OCI-LY7 (cell line): ENCODE measurements at regions not wholly inside any gene's neighbourhood (a gene's known extent, or its start where the extent isn't known, plus 50 kb on each side); places are given as distances from the start of the nearest gene placed in this dataset.

Source experiments
- BruUV-seq: library from RNA; stranded (reverse); fragments of 400-500 nt; replicated peaks from 2 replicates; lab custom pipeline; 2021; lab: Mats Ljungman, UMichigan
- CTCF ChIA-PET: fragments of 300-600 bp; sonication (Branson Sonifier 250); formaldehyde crosslinking; loops from one replicate; lab custom pipeline; 2022; ENCODE audit warnings: antibody characterized with exemption; ENCODE audit not compliant: unreplicated experiment; lab: Charles Lee
- POLR2A ChIA-PET: fragments of 300-600 bp; sonication (Branson Sonifier 250); formaldehyde crosslinking; loops from one replicate; lab custom pipeline; 2022; ENCODE audit warnings: antibody characterized with exemption; lab: Charles Lee
- DNase-seq: peaks from one replicate; pipeline ENCODE4 v3.0.0-alpha.2; 2015; ENCODE audit warnings: low spot score
- H2AFZ ChIP-seq: fragments of 200-600 bp; sonication (generic), shearing (Covaris generic); 2 replicates; pipeline ENCODE4 v1.6.1; 2014; ENCODE audit warnings: mild to moderate bottlenecking, antibody characterized with exemption, low read length, moderate library complexity
- H3K27ac ChIP-seq: fragments of 200-600 bp; sonication (generic); 2 replicates; pipeline ENCODE4 v1.5.1; 2014; ENCODE audit warnings: mixed run types, low read depth, mild to moderate bottlenecking, moderate library complexity, low read length, inconsistent platforms; ENCODE audit not compliant: poor library complexity, severe bottlenecking
- H3K36me3 ChIP-seq: fragments of 200-600 bp; sonication (generic); 2 replicates; pipeline ENCODE4 v1.6.1; 2014; ENCODE audit warnings: mild to moderate bottlenecking, antibody characterized with exemption, low read length, moderate library complexity, mixed read lengths; ENCODE audit not compliant: insufficient read depth
- H3K4me1 ChIP-seq: fragments of 200-600 bp; sonication (generic); 2 replicates; pipeline ENCODE4 v1.5.1; 2014; ENCODE audit warnings: mild to moderate bottlenecking, low read length; ENCODE audit not compliant: insufficient read depth, poor library complexity, severe bottlenecking
- H3K4me2 ChIP-seq: fragments of 200-600 bp; sonication (generic); 2 replicates; pipeline ENCODE4 v1.6.1; 2014; ENCODE audit warnings: mild to moderate bottlenecking, low read length
- H3K4me3 ChIP-seq: fragments of 200-600 bp; sonication (generic); 2 replicates; pipeline ENCODE4 v1.5.1; 2014; ENCODE audit warnings: mild to moderate bottlenecking, low read depth, low read length; ENCODE audit not compliant: poor library complexity, severe bottlenecking
- H3K79me2 ChIP-seq: fragments of 200-600 bp; sonication (generic); 2 replicates; pipeline ENCODE4 v1.6.1; 2016; ENCODE audit warnings: low read depth, mild to moderate bottlenecking, low read length, moderate library complexity, mixed read lengths; ENCODE audit not compliant: insufficient read depth
- H3K9me2 ChIP-seq: fragments of 200-600 bp; sonication (generic); 2 replicates; pipeline ENCODE4 v1.6.1; 2016; ENCODE audit warnings: mild to moderate bottlenecking, low read length, mixed read lengths; ENCODE audit not compliant: insufficient read depth
- H3K9me3 ChIP-seq: fragments of 200-600 bp; sonication (generic); 2 replicates; pipeline ENCODE4 v1.6.1; 2014; ENCODE audit warnings: mild to moderate bottlenecking, mixed run types, low read length, mixed read lengths
- H4K20me1 ChIP-seq: fragments of 200-600 bp; sonication (generic); 2 replicates; pipeline ENCODE4 v1.6.1; 2014; ENCODE audit warnings: mild to moderate bottlenecking, antibody characterized with exemption, low read length, moderate library complexity, mixed read lengths; ENCODE audit not compliant: insufficient read depth
- EZH2phosphoT487 ChIP-seq: fragments of 200-600 bp; sonication (generic); IDR thresholded peaks from 2 replicates; pipeline ENCODE4 v1.6.1; 2018; ENCODE audit warnings: low read depth, borderline replicate concordance, mild to moderate bottlenecking, mixed run types, antibody characterized with exemption, low read length, moderate library complexity, mixed read lengths
- intact Hi-C: fragments of 100-400 bp; cut with micrococcal nuclease; formaldehyde crosslinking; loops from one replicate; pipeline ENCODE4 v1.10.0; 2022; ENCODE audit not compliant: unreplicated experiment
- TF ChIP-seq, protein P1 (sequence below): fragments of 200-600 bp; sonication (generic); conservative IDR thresholded peaks from 2 replicates; pipeline ENCODE4 v1.5.1; 2014; ENCODE audit warnings: mild to moderate bottlenecking, antibody characterized with exemption, low read length, moderate library complexity, mixed read lengths

DNA sequence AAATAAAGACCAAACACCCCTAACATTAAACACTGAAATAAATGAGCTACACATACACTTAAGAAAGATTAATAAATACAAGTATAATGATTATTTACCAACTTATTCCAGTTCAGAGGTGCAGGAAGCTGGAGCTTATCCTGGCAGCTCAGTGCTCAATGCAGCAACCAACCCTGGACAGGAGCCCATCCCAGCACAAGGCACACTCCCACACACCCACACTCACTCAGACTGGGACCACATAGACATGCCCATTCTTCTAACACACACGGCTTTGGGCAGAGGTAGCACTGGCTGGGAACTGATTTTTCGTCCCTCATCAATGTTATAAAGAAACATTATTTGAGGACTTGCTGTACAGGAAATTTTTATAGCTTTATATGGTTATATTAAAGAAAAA lies 797.4 kb downstream of the RPS29 start:
- Histone ChIP-seq H3K27ac (no peak overlapping the region), H3K4me2 (no peak overlapping the region), H3K9me2 (no peaks in the 10 kb centered on the region), H3K4me3 (no peak overlapping the region), H4K20me1 (no peaks in the 10 kb centered on the region), H3K9me3 (no peaks in the 10 kb centered on the region), H2AFZ (no peak overlapping the region), H3K4me1 (no peaks in the 10 kb centered on the region), H3K36me3 (no peaks in the 10 kb centered on the region), H3K79me2 (no peaks in the 10 kb centered on the region)
- CTCF ChIA-PET, result no interaction called here
- DNase-seq, result no peak
- intact Hi-C loops, result no loop called here
- POLR2A ChIA-PET, result no interaction called here
- no TSS peak for BruUV-seq
- TF ChIP-seq, protein P1, sequence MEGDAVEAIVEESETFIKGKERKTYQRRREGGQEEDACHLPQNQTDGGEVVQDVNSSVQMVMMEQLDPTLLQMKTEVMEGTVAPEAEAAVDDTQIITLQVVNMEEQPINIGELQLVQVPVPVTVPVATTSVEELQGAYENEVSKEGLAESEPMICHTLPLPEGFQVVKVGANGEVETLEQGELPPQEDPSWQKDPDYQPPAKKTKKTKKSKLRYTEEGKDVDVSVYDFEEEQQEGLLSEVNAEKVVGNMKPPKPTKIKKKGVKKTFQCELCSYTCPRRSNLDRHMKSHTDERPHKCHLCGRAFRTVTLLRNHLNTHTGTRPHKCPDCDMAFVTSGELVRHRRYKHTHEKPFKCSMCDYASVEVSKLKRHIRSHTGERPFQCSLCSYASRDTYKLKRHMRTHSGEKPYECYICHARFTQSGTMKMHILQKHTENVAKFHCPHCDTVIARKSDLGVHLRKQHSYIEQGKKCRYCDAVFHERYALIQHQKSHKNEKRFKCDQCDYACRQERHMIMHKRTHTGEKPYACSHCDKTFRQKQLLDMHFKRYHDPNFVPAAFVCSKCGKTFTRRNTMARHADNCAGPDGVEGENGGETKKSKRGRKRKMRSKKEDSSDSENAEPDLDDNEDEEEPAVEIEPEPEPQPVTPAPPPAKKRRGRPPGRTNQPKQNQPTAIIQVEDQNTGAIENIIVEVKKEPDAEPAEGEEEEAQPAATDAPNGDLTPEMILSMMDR, result no peak
- TF ChIP-seq EZH2phosphoT487, result no peak

DNA sequence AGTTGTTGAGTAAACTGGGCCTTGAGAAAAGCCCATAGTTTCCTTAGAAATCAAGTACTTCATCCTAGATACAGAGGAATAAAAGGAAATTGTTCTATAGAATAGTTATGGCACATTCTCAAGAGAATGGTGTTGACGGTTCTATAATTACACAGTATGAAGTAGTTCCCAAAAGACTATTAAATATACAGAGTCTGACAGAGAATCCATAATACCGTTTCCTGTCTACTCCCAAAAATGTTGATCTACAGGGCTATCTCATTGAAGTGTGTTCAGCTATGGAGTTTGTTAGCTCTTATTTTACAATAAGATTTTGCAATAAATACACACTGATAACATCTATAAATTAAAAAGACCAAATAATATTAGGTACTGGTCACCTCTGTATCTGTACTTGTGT lies 799.7 kb downstream of the RPS29 start:
- no peak for TF ChIP-seq EZH2phosphoT487
- TF ChIP-seq, protein P1, result no peak
- H3K79me2 ChIP-seq, result no peaks in the 10 kb centered on the region
- H3K4me1 ChIP-seq, result no peaks in the 10 kb centered on the region
- ChIA-PET POLR2A (interaction anchor here (1.2 kb wide), 1 partner anchor 13 kb away, joined by 4 read pairs; no protein-coding TSS in a partner anchor), CTCF (no interaction called here)
- intact Hi-C loops, result no loop called here
- no peak overlapping the region for H3K27ac ChIP-seq
- no peaks in the 10 kb centered on the region for H4K20me1 ChIP-seq
- no TSS peak for BruUV-seq
- no peaks in the 10 kb centered on the region for H3K9me2 ChIP-seq
- H3K4me2 ChIP-seq, result no peak overlapping the region
- no peak overlapping the region for H2AFZ ChIP-seq
- no peak overlapping the region for H3K4me3 ChIP-seq
- H3K9me3 ChIP-seq, result no peaks in the 10 kb centered on the region
- no peak for DNase-seq
- H3K36me3 ChIP-seq, result no peaks in the 10 kb centered on the region

DNA sequence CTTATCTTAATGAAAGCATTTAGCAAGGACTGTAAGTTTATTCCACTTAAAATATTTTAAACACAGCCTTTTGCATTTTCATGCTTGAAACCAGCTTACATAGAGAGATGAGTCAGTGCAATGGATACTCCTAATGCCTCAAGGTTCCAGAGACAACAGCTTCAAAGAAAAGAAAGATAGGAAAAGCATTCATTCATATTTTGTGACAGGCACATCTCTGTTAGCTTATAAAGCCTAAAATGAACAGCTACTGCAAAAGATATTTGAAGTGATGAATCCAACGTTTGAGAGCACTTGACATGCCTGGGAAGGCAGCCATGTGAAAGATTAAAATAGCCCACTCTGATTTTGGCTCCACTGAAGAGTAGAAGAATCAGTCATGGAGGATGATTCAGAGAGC lies 814.5 kb downstream of the RPS29 start:
- no TSS peak for BruUV-seq

More for the DNA sequence above, 814.5 kb downstream of the RPS29 start:
- no peak overlapping the region for H3K4me3 ChIP-seq
- no peak overlapping the region for H3K4me2 ChIP-seq
- ChIA-PET CTCF (no interaction called here), POLR2A (interaction anchor here (0.6 kb wide), 2 partner anchors 207 to 1171 kb away, joined by 3 to 5 read pairs; no protein-coding TSS in a partner anchor)
- H4K20me1 ChIP-seq, result no peaks in the 10 kb centered on the region
- no peaks in the 10 kb centered on the region for H3K9me2 ChIP-seq
- H3K27ac ChIP-seq, result no peak overlapping the region
- no peak for TF ChIP-seq EZH2phosphoT487
- TF ChIP-seq, protein P1, result no peak
- DNase-seq, result no peak
- no peaks in the 10 kb centered on the region for H3K9me3 ChIP-seq
- no peaks in the 10 kb centered on the region for H3K79me2 ChIP-seq
- no peaks in the 10 kb centered on the region for H3K36me3 ChIP-seq
- no peak overlapping the region for H2AFZ ChIP-seq
- no peaks in the 10 kb centered on the region for H3K4me1 ChIP-seq
- intact Hi-C loops, result no loop called here
